NCI-H187 treated with DMSO at 0.1 percent for 48 hours (cell line): ENCODE measurements at regions not wholly inside any gene's neighbourhood (a gene's known extent, or its start where the extent isn't known, plus 50 kb on each side); places are given as distances from the start of the nearest gene placed in this dataset.
"Not testable (repeated sequence)": the region's sequence is repeated elsewhere in the genome, so short reads cannot be mapped to it uniquely, and the experiment has no call there.

Experiments
- DNase-seq: peaks from one replicate; lab custom pipeline; 2025; lab: John Stamatoyannopoulos, UW

DNA sequence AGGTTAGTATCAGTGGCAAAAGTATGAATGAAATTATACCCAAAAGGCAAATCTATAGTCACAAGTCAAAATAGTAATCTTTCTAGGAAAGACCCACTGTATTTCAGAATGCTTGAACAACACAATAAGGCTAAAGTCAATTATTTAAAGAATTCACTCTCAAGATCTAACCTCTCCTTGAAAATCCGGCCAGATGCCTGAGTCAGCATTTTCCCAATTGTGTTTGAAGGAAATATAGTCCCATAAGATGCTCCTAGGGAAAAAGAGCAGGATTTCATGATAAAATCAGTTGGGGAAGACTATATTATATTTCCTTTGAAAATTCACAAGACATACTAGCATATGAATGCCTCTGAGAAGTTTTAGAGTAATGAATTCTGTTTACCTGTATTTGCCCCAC, 1075.0 kb downstream of the GRM8 start:
- DNase-seq = no peak

DNA sequence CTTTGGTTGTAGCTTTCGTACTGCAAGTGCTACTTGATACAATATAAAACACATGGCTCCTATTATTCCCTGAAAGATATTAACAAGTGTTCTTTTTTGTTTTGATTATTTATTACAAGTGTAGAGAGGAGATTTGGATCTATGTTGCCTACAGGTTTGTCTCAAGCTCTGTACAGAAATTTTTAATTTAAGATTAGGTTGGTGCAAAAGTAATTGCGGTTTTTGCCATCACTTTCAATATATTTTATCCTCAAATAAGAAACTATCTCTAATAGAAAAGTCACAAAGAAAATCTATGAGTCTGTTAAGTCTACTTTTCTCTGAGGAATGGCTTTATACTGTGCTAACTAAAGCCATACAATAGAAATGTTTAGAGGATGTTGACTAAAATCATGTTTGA, 1086.1 kb downstream of the GRM8 start:
- DNase-seq = no peak

- DNase-seq = no peak
These were observed 1089.1 kb downstream of the GRM8 start for GRCh38 chr7:126163647-126164046.

- DNase-seq = no peak
These were observed 1095.3 kb downstream of the GRM8 start for GRCh38 chr7:126157391-126157790.

- DNase-seq = no peak
These were observed 1102.3 kb downstream of the GRM8 start for GRCh38 chr7:126150278-126150958.

DNA sequence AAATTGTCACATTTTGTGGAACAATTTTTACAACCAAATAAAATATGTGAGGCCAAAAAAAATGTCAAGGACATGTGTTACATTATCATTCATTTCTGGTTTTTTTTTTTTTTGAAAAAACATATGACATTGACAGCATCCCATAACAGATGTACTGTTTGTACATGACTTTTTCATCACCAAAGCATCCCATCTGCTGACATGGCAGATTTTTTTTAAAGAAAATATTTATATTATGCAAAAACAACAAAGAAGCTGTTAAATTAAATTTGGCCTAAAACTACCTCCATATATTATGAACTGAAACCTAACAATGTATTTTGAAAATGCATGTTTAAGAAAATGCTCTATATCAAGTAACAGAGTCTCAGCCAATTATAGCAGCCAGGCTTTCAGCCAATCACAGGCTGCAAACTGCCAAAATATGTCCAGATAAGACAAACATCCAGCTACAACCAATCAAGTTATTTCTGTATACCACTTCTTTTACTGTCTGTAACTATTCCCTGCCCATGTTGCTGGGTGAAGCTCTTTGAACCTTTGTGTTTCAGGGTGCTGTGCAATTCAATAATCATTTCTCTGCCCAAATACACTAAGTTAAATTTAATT, 1111.8 kb downstream of the GRM8 start:
- DNase-seq = no peak

DNA sequence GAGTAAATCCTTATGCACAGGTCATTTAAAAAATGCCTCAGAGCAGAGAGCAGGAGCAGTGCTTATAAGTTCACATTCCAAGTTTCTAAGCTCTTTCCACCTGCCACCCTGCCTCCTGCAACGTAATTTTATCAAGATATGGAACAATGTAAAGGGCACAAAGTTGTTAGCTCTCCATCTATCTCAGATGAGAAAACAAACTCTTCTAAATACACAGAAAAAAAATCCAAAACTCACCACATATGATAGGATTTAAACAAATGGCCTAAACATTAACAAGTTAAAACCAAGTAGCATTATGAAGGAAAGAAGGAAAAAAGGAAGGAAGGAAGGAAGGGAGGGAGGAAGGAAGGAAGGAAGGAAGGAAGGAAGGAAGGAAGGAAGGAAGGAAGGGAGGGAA, 1132.8 kb downstream of the GRM8 start:
- no peak for DNase-seq

GRCh38 chr7:126103582-126103981, 1149.2 kb downstream of the GRM8 start:
- no peak for DNase-seq

- DNase-seq = no peak
These were observed 1153.4 kb upstream of the POT1 start for GRCh38 chr7:126083014-126083413.

GRCh38 chr7:126079581-126079980, 1150.0 kb upstream of the POT1 start:
- no peak for DNase-seq

GRCh38 chr7:126079151-126079550, 1149.5 kb upstream of the POT1 start:
- no peak for DNase-seq

DNA sequence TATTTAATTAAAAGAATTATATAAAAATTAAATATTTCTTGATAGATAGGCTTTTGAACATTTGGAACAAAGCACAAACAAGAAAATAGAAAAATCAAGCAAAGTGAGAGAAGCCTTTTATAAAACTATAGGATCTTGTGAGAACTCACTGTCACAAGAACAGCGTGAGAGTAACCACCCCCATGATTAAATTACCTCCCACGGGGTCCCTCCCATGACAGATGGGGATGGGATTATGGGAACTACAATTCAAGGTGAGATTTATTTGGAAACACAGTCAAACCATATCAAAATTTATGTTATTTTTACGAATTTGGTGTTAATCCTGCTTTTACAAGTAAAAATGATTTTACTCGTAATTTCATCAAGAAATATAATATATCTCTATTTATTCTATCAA, 1136.1 kb upstream of the POT1 start:
- DNase-seq = no peak

- DNase-seq = no peak
These were observed 1128.4 kb upstream of the POT1 start for GRCh38 chr7:126057979-126058378.

- DNase-seq = not testable (repeated sequence)
These were observed 1127.0 kb upstream of the POT1 start for GRCh38 chr7:126056613-126057012.

GRCh38 chr7:126052229-126052628, 1122.6 kb upstream of the POT1 start:
- no peak for DNase-seq

GRCh38 chr7:126044662-126045061, 1115.0 kb upstream of the POT1 start:
- DNase-seq = no peak

GRCh38 chr7:126041472-126041871, 1111.8 kb upstream of the POT1 start:
- no peak for DNase-seq

DNA sequence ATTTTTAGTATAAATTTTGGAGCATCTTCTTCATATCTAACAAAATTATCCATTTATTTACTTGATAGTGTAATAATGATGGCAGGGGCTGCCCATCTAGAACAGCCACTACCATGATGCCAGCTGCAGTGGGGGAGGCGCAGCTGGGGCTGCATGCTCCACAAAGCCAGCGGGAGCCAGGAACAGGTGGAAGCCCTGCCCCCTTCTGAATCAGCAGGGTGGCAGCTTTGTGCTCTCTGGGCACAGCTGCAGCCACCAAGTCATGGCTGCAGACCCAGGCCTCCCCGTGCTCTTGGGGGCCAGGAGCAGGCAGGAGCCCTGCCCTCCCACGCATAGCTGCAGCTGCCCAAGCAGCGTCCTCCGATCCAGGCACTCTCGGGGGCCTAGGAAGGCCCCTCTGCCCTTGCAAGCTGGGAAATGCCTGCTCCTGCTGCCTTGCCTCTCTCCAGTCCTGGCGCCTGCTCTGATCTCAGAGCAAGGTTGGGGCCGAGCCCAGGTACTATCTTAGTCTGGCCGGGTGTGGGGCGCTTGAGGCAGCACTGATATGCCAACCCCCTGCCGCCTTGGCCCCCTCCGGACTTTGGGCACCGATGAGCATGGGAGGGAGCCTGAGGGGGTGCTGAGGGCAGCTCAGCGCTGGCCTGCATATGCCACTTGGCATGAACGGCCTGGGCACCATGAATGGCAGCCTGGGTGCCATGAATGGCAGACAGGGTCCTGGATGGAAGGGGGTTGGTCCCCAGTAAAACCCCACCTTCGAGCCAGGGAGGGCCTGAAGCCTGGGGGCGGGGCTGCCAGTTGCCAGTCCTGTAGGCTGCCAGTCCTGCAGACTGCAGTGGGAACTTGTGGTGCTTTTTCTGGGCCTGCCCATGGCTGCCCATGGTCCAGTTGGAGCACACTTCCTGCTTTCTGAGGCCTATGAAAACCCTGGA, 1110.8 kb upstream of the POT1 start:
- DNase-seq = no peak

DNA sequence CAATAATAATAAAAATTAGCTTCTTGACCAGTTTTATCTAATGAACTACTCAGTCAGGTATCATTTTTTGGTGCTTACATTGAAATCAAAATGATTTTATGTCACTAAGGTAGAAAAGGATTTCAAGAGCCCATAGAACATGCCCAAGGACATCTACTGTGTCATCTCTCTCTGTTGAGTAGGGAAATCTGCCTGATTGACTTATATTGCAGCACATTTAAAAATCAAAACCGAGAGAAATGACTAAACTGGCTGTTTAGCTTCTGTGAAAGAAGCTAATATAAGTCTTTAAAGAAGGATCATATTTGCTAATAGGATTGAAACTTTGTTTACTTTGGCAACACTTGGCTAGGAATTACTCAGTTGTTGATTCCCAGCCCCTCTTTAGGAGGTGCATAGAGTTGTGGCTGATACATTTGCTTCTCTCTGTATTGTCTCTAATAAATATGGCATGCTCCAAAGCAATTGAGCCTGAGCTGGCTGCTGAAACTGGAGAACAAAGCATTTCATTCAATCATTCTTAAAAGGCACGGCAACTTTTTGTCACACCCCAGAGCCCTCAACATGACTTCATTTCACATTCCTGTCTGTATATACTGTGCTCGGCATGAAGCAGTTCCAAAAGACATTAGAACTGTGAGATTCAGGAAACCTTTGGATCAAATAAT, 1096.9 kb upstream of the POT1 start:
- no peak for DNase-seq

DNA sequence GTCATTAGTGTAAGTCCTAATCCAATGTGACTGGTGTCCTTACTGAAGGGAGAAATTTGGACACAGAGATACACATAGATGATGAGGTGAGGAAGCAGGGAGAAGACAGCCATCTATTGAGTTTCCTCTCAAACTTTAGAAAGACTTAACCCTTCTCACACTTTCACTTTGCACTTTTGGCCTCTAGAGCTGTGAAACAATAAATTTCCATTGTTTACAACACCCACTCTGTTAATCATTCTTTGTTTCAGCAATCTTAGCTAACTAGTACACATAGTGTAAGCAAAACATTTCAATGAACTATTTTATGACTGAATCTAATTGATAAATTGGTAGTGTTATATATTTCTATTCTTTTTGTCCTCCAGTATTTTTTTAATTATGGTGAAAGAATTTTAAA, 1092.8 kb upstream of the POT1 start:
- DNase-seq = no peak

DNA sequence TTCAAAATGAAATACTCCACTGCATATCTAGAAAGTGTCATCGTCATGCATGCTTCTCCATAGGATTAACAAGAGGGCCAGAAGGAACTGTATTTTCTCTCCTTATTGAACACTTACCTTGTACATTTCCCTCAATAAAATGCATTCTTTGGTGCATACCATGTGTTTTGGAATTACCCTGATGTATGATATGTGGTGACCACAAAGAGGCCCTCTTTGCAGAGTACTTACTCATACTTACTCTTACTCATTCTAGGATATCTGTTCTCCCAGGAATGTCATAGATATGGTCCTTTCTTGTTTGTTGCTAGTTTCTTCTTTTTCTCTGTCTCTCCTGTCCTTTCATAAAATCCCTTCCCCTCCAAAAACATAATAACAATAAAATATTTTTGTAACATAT, 1087.1 kb upstream of the POT1 start:
- DNase-seq = no peak

DNA sequence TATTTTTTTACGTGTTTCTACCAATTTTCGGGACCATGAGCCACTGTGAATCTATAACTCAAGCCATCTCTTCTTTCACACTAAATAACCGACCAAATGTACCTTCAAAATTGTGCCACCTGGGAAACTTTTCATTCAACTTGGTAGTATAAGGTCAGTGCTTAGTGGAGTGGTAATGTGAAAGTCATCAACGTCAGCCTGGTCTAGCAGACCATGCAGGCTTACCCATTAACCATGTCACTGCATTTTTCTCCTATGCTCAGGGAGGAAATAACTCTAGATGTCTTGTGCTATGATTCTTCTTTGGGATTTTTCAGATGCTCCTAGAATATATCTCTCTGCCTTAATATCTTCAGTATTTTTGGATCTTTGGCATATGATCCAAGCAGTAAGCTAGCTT, 1075.4 kb upstream of the POT1 start:
- DNase-seq = no peak
